ENCODE measurements at regions not wholly inside any gene's neighbourhood (a gene's known extent, or its start where the extent isn't known, plus 50 kb on each side); places are given as distances from the start of the nearest gene placed in this dataset.
"Not testable (repeated sequence)": the region's sequence is repeated elsewhere in the genome, so short reads cannot be mapped to it uniquely, and the experiment has no call there.

DNA sequence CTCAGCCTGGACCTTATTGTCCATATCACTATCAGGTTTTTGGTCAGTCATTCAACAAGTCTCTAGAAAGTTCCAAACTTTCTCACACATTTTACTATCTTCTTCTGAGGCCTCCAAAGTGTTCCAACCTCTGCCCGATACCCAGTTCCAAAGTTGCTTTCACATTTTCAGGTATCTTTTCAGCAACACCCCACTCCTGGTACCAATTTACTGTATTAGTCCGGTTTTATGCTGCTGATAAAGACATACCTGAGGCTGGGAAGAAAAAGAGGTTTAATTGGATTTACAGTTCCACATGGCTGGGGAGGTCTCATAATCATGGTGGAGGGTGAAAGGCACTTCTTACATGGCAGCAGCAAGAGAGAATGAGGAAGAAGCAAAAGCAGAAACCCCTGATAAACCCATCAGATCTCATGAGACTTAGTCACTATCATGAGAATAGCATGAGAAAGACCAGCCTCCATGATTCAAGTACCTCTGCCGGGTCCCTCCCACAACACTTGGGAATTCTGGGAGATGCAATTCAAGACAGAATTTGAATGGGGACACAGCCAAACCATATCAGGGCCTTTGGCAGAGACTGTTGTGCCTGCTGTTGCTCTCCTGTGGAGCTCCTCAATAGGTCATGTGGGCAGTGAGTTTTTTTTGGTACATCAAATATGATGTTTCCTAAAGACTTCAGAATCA lies 256.0 kb downstream of the RPLP1 start:
- TF ChIP-seq RAD21, YY1 (IDR thresholded peaks at IDR 0.05): not testable (repeated sequence)
- TF ChIP-seq, protein P1, sequence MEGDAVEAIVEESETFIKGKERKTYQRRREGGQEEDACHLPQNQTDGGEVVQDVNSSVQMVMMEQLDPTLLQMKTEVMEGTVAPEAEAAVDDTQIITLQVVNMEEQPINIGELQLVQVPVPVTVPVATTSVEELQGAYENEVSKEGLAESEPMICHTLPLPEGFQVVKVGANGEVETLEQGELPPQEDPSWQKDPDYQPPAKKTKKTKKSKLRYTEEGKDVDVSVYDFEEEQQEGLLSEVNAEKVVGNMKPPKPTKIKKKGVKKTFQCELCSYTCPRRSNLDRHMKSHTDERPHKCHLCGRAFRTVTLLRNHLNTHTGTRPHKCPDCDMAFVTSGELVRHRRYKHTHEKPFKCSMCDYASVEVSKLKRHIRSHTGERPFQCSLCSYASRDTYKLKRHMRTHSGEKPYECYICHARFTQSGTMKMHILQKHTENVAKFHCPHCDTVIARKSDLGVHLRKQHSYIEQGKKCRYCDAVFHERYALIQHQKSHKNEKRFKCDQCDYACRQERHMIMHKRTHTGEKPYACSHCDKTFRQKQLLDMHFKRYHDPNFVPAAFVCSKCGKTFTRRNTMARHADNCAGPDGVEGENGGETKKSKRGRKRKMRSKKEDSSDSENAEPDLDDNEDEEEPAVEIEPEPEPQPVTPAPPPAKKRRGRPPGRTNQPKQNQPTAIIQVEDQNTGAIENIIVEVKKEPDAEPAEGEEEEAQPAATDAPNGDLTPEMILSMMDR (IDR thresholded peaks at IDR 0.05; ENCODE audit: low read depth, low read length, missing input control) = not testable (repeated sequence)
- TF ChIP-seq, protein P2, sequence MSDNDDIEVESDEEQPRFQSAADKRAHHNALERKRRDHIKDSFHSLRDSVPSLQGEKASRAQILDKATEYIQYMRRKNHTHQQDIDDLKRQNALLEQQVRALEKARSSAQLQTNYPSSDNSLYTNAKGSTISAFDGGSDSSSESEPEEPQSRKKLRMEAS (IDR thresholded peaks at IDR 0.05) = not testable (repeated sequence)

Data from liver (tissue), 3 donors.